Fibroblast of lung (primary cell): ENCODE measurements at regions not wholly inside any gene's neighbourhood (a gene's known extent, or its start where the extent isn't known, plus 50 kb on each side); places are given as distances from the start of the nearest gene placed in this dataset.

Experiments used
- DNase-seq, 2 donors: peaks; one replicate each; pipeline versions ENCODE4 v3.0.0 to v3.0.0-alpha.2; 2010; ENCODE audit warnings: low read depth in 2 of 2
- H2AFZ ChIP-seq: 2 replicates; pipeline ENCODE4 v1.5.1; 2012; ENCODE audit warnings: low read length, control low read depth, inconsistent platforms
- H3K27ac ChIP-seq: 2 replicates; pipeline ENCODE4 v1.5.1; 2011; ENCODE audit warnings: low read length, control low read depth; ENCODE audit not compliant: insufficient read depth
- H3K27me3 ChIP-seq: 2 replicates; pipeline ENCODE4 v1.5.1; 2011; ENCODE audit warnings: mild to moderate bottlenecking, low read length; ENCODE audit not compliant: control insufficient read depth, insufficient read depth
- H3K36me3 ChIP-seq: 2 replicates; pipeline ENCODE4 v1.5.1; 2011; ENCODE audit warnings: low read length; ENCODE audit not compliant: control insufficient read depth, insufficient read depth
- H3K4me1 ChIP-seq: 2 replicates; pipeline ENCODE4 v1.5.1; 2011; ENCODE audit warnings: low read length; ENCODE audit not compliant: control insufficient read depth, insufficient read depth; ENCODE audit errors: extremely low read depth
- H3K4me2 ChIP-seq: 2 replicates; pipeline ENCODE4 v1.5.1; 2011; ENCODE audit warnings: low read length, control low read depth; ENCODE audit not compliant: insufficient read depth; ENCODE audit errors: extremely low read depth
- H3K4me3 ChIP-seq, 4 experiments: fragments of 200-600 bp in 1 of 4; sonication (generic) in 1 of 4; replicated peaks in 1 of 4; 2 replicates each; pipeline ENCODE4 v1.5.1; 2011 to 2016; ENCODE audit warnings: low read length in 4 of 4, low read depth in 3 of 4, mild to moderate bottlenecking in 3 of 4, control low read depth in 2 of 4, inconsistent platforms in 1 of 4, mixed read lengths in 1 of 4; ENCODE audit not compliant: insufficient read depth in 1 of 4; ENCODE audit errors: control extremely low read depth in 1 of 4
- H3K79me2 ChIP-seq: 2 replicates; pipeline ENCODE4 v1.5.1; 2012; ENCODE audit warnings: mild to moderate bottlenecking, low read length, inconsistent platforms; ENCODE audit not compliant: control insufficient read depth, insufficient read depth
- H3K9ac ChIP-seq: 2 replicates; pipeline ENCODE4 v1.5.1; 2011; ENCODE audit warnings: mild to moderate bottlenecking, low read length, control low read depth; ENCODE audit not compliant: insufficient read depth
- H3K9me3 ChIP-seq: 2 replicates; pipeline ENCODE4 v1.5.1; 2012; ENCODE audit warnings: low read depth, low read length; ENCODE audit not compliant: control insufficient read depth, insufficient read depth
- H4K20me1 ChIP-seq: 2 replicates; pipeline ENCODE4 v1.5.1; 2011; ENCODE audit warnings: low read length; ENCODE audit not compliant: control insufficient read depth, insufficient read depth; ENCODE audit errors: extremely low read depth
- CTCF ChIP-seq, 2 donors: IDR thresholded peaks in 1 of 2; conservative IDR thresholded peaks in 1 of 2; 1 replicate in 1 of 2; 2 replicates in 1 of 2; pipeline ENCODE4 v1.5.1; 2011 to 2012; ENCODE audit warnings: low read length in 2 of 2, control low read depth in 1 of 2, inconsistent platforms in 1 of 2, low read depth in 1 of 2, mild to moderate bottlenecking in 1 of 2
- EZH2 ChIP-seq: IDR thresholded peaks from 2 replicates; pipeline ENCODE4 v1.5.1; 2012; ENCODE audit warnings: low read length, control low read depth, mild to moderate bottlenecking; ENCODE audit errors: missing control alignments

- Histone ChIP-seq H3K4me2 (no peak overlapping the region), H3K4me1 (no peaks in the 10 kb centered on the region), H3K27me3 (peaks cover 13% of the 10 kb centered on the region), H2AFZ (no peak overlapping the region), H3K9me3 (no peaks in the 10 kb centered on the region), H3K27ac (no peak overlapping the region), H4K20me1 (no peaks in the 10 kb centered on the region), H3K79me2 (no peaks in the 10 kb centered on the region), H3K9ac (no peak overlapping the region), H3K36me3 (no peaks in the 10 kb centered on the region), H3K4me3 (no peak overlapping the region)
- no peak for TF ChIP-seq CTCF (conservative IDR thresholded peaks at IDR 0.05 in 1 of 2, IDR thresholded peaks at IDR 0.05 in 1 of 2; ENCODE audit: low read depth in 1 of 2, low read length in 2 of 2)
- TF ChIP-seq EZH2: no peak
- DNase-seq: no peak
Observed at GRCh38 chr5:73256012-73256411, 83.0 kb downstream of the TMEM174 start.

- no peak overlapping the region for H2AFZ ChIP-seq
- H3K36me3 ChIP-seq: no peaks in the 10 kb centered on the region
- TF ChIP-seq CTCF (conservative IDR thresholded peaks at IDR 0.05 in 1 of 2, IDR thresholded peaks at IDR 0.05 in 1 of 2; ENCODE audit: low read depth in 1 of 2, low read length in 2 of 2) (no peak), EZH2 (no peak)
- H3K27ac ChIP-seq: no peak overlapping the region
- no peaks in the 10 kb centered on the region for H3K9me3 ChIP-seq
- peak in 1 of 2 donors; percentile 36 for DNase-seq
- no peaks in the 10 kb centered on the region for H3K4me1 ChIP-seq
- H3K9ac ChIP-seq: no peak overlapping the region
- H3K4me3 ChIP-seq: no peak overlapping the region
- H3K4me2 ChIP-seq: no peak overlapping the region
- no peaks in the 10 kb centered on the region for H3K79me2 ChIP-seq
- peaks cover 17% of the 10 kb centered on the region for H3K27me3 ChIP-seq
- H4K20me1 ChIP-seq: no peaks in the 10 kb centered on the region
Observed at GRCh38 chr5:73254642-73255041, 81.6 kb downstream of the TMEM174 start.

GRCh38 chr5:73253047-73253660, 80.2 kb downstream of the TMEM174 start:
- TF ChIP-seq CTCF (conservative IDR thresholded peaks at IDR 0.05 in 1 of 2, IDR thresholded peaks at IDR 0.05 in 1 of 2; ENCODE audit: low read depth in 1 of 2, low read length in 2 of 2) (no peak), EZH2 (no peak)
- no peak for DNase-seq
- Histone ChIP-seq H3K9ac (no peak overlapping the region), H3K36me3 (no peaks in the 10 kb centered on the region), H4K20me1 (no peaks in the 10 kb centered on the region), H3K4me2 (no peak overlapping the region), H3K79me2 (no peaks in the 10 kb centered on the region), H3K27ac (no peak overlapping the region), H2AFZ (no peak overlapping the region), H3K9me3 (no peaks in the 10 kb centered on the region), H3K27me3 (peaks cover 23% of the 10 kb centered on the region), H3K4me1 (no peaks in the 10 kb centered on the region), H3K4me3 (no peak overlapping the region)
